Ascending aorta (tissue), 2 donors: ENCODE measurements at regions not wholly inside any gene's neighbourhood (a gene's known extent, or its start where the extent isn't known, plus 50 kb on each side); places are given as distances from the start of the nearest gene placed in this dataset.

Source experiments
- DNase-seq, 2 donors: peaks; one replicate each; pipeline ENCODE4 v3.0.0-alpha.2; 2019; ENCODE audit warnings: low spot score in 2 of 2
- H3K27ac ChIP-seq, 2 donors: fragments of 200-600 bp; sonication (generic); one replicate each; pipeline ENCODE4 v1.5.1; 2016 to 2017; ENCODE audit warnings: mild to moderate bottlenecking in 1 of 2
- H3K27me3 ChIP-seq: fragments of 200-600 bp; sonication (generic); one replicate; pipeline ENCODE4 v1.5.1; 2017
- H3K36me3 ChIP-seq, 2 donors: fragments of 200-600 bp; sonication (generic); one replicate each; pipeline ENCODE4 v1.5.1; 2016
- H3K4me1 ChIP-seq, 2 donors: fragments of 200-600 bp; sonication (generic); one replicate each; pipeline ENCODE4 v1.5.1; 2016 to 2017; ENCODE audit warnings: mild to moderate bottlenecking in 1 of 2
- H3K4me3 ChIP-seq, 2 donors: fragments of 200-600 bp; sonication (generic); one replicate each; pipeline ENCODE4 v1.5.1; 2016 to 2017; ENCODE audit warnings: mild to moderate bottlenecking in 1 of 2
- H3K9me3 ChIP-seq, 2 donors: fragments of 200-600 bp; sonication (generic); one replicate each; pipeline ENCODE4 v1.5.1; 2016
- CTCF ChIP-seq, 3 experiments: fragments of 200-600 bp in 2 of 3; fragments of 450-650 bp in 1 of 3; sonication (generic) in 2 of 3; IDR thresholded peaks; one replicate each; pipeline ENCODE4 v1.5.1; 2016 to 2019; ENCODE audit warnings: antibody characterized with exemption in 3 of 3, mild to moderate bottlenecking in 1 of 3, moderate library complexity in 1 of 3
- intact Hi-C: fragments of 100-400 bp; cut with DNase I; formaldehyde crosslinking; loops from one replicate; pipeline ENCODE4 v1.15.1; 2023

GRCh38 chr7:81469869-81470723 lies 299.8 kb downstream of the HGF start:
- H3K27ac ChIP-seq = no peak overlapping the region
- no peaks in the 10 kb centered on the region for H3K36me3 ChIP-seq
- intact Hi-C loops = loop anchor here (1.0 kb wide), 1 partner anchor 771 kb away; no protein-coding TSS in a partner anchor
- H3K4me1 ChIP-seq = no peaks in the 10 kb centered on the region
- H3K27me3 ChIP-seq = no peaks in the 10 kb centered on the region
- no peak overlapping the region for H3K4me3 ChIP-seq
- DNase-seq = no peak
- TF ChIP-seq CTCF (IDR thresholded peaks at IDR 0.05) = peak; percentile 37 to 69 (median 50)
- H3K9me3 ChIP-seq = no peaks in the 10 kb centered on the region

- no peaks in the 10 kb centered on the region for H3K36me3 ChIP-seq
- no peaks in the 10 kb centered on the region for H3K4me1 ChIP-seq
- H3K9me3 ChIP-seq = no peaks in the 10 kb centered on the region
- no peaks in the 10 kb centered on the region for H3K27me3 ChIP-seq
- no peak overlapping the region for H3K4me3 ChIP-seq
- H3K27ac ChIP-seq = no peak overlapping the region
- TF ChIP-seq CTCF (IDR thresholded peaks at IDR 0.05) = no peak
- intact Hi-C loops = no loop called here
- DNase-seq = no peak
Measured at GRCh38 chr7:81469153-81469868, 300.5 kb downstream of the HGF start.

GRCh38 chr7:81468526-81468925 lies 301.3 kb downstream of the HGF start:
- Histone ChIP-seq H3K4me3 (no peak overlapping the region), H3K27me3 (no peaks in the 10 kb centered on the region), H3K27ac (no peak overlapping the region), H3K9me3 (no peaks in the 10 kb centered on the region), H3K4me1 (no peaks in the 10 kb centered on the region), H3K36me3 (no peaks in the 10 kb centered on the region)
- TF ChIP-seq CTCF (IDR thresholded peaks at IDR 0.05) = no peak
- DNase-seq = no peak
- intact Hi-C loops = no loop called here

- H3K4me3 ChIP-seq = no peak overlapping the region
- no peak for TF ChIP-seq CTCF (IDR thresholded peaks at IDR 0.05)
- intact Hi-C loops = no loop called here
- no peaks in the 10 kb centered on the region for H3K9me3 ChIP-seq
- DNase-seq = no peak
- H3K4me1 ChIP-seq = no peaks in the 10 kb centered on the region
- no peaks in the 10 kb centered on the region for H3K36me3 ChIP-seq
- no peak overlapping the region for H3K27ac ChIP-seq
- no peaks in the 10 kb centered on the region for H3K27me3 ChIP-seq
Measured at GRCh38 chr7:81467964-81468363, 301.9 kb downstream of the HGF start.

- intact Hi-C loops = no loop called here
- Histone ChIP-seq H3K27ac (no peak overlapping the region), H3K27me3 (no peaks in the 10 kb centered on the region), H3K4me3 (no peak overlapping the region), H3K9me3 (no peaks in the 10 kb centered on the region), H3K4me1 (no peaks in the 10 kb centered on the region), H3K36me3 (no peaks in the 10 kb centered on the region)
- TF ChIP-seq CTCF (IDR thresholded peaks at IDR 0.05) = no peak
- no peak for DNase-seq
Measured at GRCh38 chr7:81462672-81463071, 307.2 kb downstream of the HGF start.
